HCEC 1CT (cell line): ENCODE measurements at regions not wholly inside any gene's neighbourhood (a gene's known extent, or its start where the extent isn't known, plus 50 kb on each side); places are given as distances from the start of the nearest gene placed in this dataset.
A peak's percentile ranks its signal among the peaks of the same experiment; 100 is the strongest.
"Not testable (repeated sequence)": the region's sequence is repeated elsewhere in the genome, so short reads cannot be mapped to it uniquely, and the experiment has no call there.

ENCODE experiments used
- DNase-seq: peaks from one replicate; pipeline ENCODE4 v3.0.0-alpha.2; 2017

DNA sequence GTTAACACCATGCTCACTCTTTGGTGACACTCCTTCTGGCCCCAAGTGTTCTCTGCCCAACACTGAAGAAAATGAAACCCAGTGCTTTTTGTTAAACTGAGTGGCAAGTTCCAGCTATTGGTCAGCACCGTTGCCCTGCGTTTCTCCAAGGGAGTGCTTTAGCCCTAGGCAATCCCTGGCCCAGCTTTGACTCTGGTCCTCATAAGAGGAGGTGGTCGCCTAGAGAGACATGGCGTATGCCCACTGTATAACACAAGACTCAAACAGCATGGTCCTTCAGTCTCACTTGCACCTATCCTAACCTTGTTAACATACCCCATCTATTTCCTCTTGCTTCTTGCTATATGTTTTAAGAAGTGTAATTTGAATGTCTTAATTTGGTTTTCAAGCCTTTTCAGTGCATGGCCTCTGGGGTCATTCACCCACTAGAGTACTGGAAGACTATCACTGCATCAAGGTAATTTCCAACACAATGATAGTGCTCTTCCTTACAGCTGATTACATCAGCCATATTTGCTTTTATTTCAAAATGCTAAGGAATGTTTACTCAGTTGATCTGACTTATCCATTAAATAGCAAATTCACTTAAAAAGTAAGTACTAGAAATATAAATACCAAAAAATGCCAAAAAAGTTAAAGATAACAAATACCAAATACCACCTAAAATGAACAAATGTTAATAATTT, 190.5 kb upstream of the SOX21 start:
- no peak for DNase-seq

DNA sequence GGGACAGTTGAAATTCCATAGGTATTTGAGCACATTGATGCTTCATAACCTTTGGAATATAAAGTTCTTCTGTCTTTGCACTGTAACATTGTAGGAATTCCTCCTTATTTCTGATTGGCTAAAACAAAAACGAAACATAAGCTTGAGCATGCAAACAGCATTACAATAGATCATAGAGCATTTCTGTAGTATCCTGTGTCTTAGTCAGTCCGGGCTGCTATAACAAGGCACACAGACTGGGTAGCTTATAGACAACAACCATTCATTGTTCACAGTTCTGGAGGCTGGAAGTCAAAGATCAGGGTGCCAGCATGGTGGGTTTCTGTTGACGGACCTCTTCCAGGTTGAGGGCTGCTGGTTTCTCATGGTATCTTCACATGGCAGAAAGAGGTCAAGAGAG, 188.7 kb upstream of the SOX21 start:
- no peak for DNase-seq

GRCh38 chr13:94896719-94897317, 184.5 kb upstream of the SOX21 start:
- no peak for DNase-seq

DNA sequence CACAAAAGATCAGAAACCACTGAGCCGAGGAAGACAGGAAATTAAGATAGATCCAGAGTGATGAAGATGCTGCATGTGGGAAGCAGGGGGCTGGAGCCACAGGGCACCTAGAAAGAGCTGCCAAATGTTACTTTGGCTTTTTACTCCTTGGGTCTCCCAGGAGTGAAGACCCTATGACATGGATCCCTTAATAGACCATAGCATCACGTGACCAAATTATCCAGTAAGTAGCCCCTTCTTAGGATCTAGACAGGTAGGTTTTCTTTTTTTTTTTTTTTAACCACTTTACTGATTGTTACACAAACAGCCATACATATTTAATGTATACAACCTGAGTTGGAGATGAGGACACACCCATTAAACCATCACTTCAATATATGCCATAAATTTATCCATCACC, 183.9 kb upstream of the SOX21 start:
- DNase-seq = no peak

DNA sequence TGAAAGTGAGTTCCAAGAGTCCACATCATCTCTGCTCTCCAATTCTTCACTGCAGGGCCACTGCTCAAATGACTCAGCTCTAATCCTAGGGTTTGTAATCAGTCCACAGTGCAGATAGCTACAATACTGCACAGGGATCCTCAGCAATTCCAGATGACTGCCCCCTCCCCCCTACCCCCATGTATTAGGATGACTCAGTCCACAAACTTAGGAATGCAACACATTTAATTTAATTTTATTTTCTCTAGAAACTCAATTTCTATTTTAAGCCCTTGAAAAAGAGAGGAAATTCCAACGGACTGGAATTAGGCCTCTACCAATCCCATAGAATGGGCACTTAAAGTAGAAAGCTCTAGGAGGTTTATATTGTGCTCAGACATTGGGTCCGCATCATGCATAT, 173.8 kb upstream of the SOX21 start:
- peak; percentile 5 for DNase-seq

DNA sequence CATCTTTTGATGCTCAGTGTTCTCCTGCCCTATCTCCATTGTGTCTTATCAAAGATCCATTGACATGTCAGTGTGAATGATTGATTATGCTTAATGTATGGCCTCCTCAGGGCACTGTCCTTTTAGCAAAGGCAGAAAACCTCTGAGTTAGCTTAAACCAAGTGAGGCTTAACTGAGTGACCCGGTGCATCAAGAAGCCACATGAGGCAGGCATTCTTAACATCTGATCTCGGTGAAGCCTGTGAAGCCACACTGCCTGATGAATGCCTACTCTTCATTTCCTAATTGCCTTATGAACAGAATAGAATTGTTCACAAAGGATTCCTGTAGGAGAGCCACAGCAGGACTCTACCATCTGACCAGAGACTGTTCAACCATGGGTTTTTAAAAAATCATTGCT, 168.1 kb upstream of the SOX21 start:
- DNase-seq = no peak

DNA sequence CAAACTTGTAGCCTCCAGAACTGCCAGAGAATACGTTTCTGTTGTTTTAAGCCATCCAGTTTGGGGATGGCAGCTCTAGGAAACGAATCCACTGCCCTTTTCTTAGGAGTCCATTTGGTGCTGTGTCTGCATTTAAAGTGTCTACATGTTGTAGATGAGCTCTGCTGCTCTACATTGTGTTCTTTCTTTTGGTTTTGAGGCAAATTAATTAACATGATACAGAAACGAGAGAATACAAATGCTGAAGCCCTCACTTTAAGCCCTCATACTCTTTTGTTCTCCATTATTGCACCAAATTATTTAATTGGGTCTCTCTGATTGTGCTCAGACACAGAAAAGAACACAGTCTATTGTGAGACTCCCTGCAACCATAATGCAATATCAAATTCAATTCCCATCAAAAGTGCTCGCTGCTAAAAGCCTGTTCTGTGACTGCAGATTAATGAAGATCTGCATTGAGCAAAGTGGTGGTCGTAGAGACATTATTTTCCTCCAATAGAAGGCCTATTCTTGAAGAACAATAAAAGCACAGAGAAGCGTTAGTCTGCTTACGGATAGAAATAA, 166.3 kb upstream of the SOX21 start:
- DNase-seq = no peak

DNA sequence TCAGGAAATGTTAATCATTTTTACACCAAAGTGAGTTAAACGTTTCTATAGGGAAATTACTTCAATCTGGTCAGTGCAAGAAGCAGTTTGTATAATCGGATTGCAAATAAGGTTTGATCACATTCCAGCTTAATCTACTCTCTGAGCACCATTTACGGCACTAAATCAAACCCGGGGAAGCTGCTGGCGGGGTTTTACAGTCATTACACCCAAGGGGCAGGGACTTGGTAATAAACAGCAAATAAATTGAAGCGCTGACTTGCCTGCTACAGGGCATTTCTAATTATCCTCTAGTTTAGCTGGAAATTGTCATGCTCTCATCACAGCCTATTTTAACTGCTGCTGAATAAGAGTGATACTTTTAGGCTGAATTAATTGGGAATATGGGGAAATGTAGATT, 152.1 kb upstream of the SOX21 start:
- DNase-seq = no peak

DNA sequence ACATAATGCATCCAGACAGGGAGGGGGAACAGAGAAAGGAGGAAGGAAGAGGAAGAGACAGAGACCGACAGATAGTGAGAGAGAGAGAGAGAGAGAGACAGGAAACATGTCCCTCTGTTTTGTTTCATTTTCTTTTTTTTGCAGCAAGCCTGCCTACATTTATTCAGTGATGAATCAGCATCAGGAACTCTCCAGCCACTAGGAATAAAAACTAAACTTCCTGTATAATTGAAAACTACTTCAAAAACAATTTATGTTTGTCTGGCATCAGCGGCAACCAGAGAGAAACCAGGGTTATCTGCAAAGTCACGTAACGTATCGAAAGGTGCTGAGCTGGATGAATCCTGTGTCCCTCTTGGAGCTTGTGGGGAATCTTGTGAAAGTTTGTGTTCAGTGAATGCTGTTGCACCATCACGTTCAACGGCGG, 148.6 kb upstream of the SOX21 start:
- DNase-seq = peak; percentile 11

GRCh38 chr13:94859811-94860210, 147.5 kb upstream of the SOX21 start:
- DNase-seq = no peak

- no peak for DNase-seq
Observed at GRCh38 chr13:94859278-94859691, 146.9 kb upstream of the SOX21 start.

- DNase-seq = no peak
Observed at GRCh38 chr13:94858856-94859255, 146.5 kb upstream of the SOX21 start.

DNA sequence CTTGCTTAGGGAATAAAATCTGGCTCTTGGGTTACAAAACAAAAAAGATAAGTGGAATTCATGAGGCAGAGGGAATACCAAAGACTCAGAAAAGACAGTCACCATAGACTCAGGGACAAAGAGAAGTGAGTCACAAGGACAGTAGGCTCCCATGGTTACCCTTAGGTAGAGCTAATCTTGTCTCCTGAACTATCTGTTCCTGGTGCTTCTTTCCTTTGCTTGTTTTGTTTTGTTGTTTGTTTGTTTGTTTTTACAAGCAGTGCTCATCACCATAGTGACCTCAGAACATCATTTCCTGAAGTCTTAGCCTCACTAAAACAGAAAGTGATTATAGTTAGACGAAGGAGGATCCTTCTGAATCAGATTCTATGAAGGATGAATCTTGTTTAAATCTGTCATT, 142.3 kb upstream of the SOX21 start:
- DNase-seq = no peak

DNA sequence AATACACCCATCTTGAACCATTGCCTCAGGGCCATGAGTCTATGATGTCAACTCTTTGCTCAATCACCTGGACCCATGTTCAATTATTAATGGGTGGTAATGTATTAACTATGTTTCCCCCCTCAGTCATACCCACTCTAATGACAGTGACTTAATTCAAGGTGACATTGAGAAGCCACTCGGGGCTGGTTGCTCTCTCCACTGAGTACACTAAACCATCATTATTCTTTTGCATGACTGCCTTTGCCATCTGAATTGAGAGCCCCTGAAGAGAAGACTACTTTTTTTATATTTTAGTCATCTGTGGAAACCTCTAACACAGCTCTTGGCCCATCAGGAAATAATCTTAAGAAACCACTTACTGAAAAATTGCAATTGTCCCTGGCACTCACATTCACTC, 139.2 kb upstream of the SOX21 start:
- no peak for DNase-seq

GRCh38 chr13:94849254-94849653, 136.9 kb upstream of the SOX21 start:
- no peak for DNase-seq

- no peak for DNase-seq
Observed at GRCh38 chr13:94842901-94843300, 130.6 kb upstream of the SOX21 start.

DNA sequence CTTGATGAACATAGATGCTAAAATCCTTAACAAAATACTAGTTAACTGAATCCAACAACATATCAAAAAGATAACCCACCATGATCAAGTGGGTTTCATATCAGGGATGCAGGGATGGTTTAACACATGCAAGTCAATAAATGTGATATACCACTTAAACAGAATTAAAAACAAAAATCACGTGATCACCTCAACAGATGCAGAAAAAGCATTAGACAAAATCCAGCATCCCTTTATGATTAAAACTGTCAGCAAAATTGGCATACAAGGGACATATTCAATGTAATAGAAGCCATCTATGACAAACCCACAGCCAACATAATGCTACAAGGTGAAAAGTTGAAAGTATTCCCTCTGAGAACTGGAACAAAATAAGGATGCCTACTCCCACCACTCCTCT, 124.7 kb upstream of the SOX21 start:
- not testable (repeated sequence) for DNase-seq

DNA sequence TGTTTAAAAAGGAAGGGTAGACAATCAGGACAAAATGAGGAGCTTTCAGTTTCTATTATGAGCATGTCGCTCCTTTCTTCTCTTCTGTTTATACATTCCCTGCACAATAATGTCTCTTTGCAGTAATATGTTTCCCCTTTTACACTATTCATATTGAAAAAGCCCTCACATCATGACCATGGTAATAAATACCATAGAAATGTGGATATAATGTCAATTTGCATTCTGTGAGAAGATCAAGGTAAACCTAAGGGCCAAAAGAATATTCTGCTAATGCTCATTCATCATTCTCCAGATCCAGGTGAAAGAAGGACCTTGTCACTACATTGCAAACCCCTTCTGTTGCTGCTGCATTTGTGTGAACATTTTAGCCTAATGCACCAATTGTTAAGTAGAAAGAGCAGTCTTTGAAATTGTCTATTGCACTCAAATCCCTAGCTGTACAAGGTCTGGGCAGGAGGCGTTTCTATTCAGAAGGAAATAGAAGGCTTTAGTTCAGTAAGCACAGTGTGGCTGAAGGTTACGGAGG, 117.6 kb upstream of the SOX21 start:
- no peak for DNase-seq

DNA sequence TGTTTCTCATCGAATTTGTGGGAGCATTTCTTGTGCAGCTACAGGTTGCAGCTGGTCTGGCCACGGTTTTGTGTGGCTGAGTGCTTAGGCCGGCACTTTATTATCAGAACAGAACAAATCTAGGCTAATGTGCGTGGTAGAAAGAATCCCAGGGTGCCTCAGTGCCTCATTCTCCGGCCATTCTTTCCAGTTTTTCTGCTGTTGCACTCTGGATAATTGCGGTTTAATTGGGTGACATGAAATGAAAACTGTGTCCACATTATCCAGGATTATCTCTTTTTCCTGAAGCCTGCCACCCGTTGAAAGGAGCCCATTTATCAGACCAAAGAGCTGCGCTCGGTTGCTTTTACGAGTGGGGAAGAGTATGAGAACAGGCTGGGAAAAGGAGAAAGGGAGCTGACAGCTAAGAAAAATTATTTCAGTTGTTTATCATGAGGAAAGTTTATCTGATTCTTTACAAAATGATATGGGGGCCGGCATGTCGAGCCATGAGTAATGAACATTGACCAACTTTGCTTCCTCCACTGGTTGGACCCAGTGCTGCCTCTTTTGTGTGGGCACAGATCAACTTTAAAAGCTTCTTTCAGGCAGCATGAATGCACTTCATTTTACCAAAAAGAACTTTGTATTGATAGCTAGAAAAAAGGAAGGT, 117.0 kb upstream of the SOX21 start:
- DNase-seq = no peak

- no peak for DNase-seq
Observed at GRCh38 chr13:94827566-94827965, 115.2 kb upstream of the SOX21 start.

- no peak for DNase-seq
Observed at GRCh38 chr13:94825507-94825906, 113.2 kb upstream of the SOX21 start.

GRCh38 chr13:94824601-94825000, 112.3 kb upstream of the SOX21 start:
- no peak for DNase-seq

GRCh38 chr13:94822356-94822755, 110.0 kb upstream of the SOX21 start:
- DNase-seq = no peak

- no peak for DNase-seq
Observed at GRCh38 chr13:94816256-94816655, 103.9 kb upstream of the SOX21 start.
